ENCODE measurements at regions not wholly inside any gene's neighbourhood (a gene's known extent, or its start where the extent isn't known, plus 50 kb on each side); places are given as distances from the start of the nearest gene placed in this dataset.
A peak's percentile ranks its signal among the peaks of the same experiment; 100 is the strongest.
"Not testable (repeated sequence)": the region's sequence is repeated elsewhere in the genome, so short reads cannot be mapped to it uniquely, and the experiment has no call there.

DNA sequence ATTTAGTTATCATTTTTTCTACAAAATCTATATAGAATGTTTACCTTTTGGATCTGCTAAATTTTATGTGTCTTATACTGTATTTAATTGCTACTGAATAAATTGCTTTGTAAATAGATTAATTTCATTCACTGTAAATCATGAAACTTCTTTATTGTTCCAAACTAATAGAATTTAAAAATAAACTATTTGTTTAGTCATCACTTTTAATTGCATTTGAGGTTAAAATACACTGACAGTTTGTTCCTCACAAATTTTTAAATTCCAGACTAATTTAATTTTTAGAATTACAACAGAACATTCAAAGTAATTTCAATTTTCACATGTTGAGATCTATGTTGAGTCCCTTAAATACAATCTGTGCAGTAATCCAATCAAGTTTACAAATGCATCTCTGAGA lies 1633.2 kb upstream of the NUDT12 start:
- Histone ChIP-seq H3K56ac (ENCODE audit: low read length) (no peak overlapping the region), H3K23ac (ENCODE audit: low read length) (no peak overlapping the region), H3K4me2 (ENCODE audit: low read length) (no peak overlapping the region), H2BK15ac (replicated peaks; ENCODE audit: low read depth) (no peak overlapping the region), H3K36me3 (ENCODE audit: control insufficient read depth, insufficient read depth, low read length) (no peaks in the 10 kb centered on the region), H3K4ac (ENCODE audit: low read depth, low read length) (no peak overlapping the region), H4K8ac (ENCODE audit: low read depth, low read length) (no peak overlapping the region), H3K27me3 (ENCODE audit: insufficient read depth, low read length, poor library complexity) (no peaks in the 10 kb centered on the region), H3K4me1 (ENCODE audit: control insufficient read depth, low read depth, low read length) (no peaks in the 10 kb centered on the region), H4K5ac (ENCODE audit: low read length) (no peak overlapping the region), H3K4me3 (ENCODE audit: low read length) (no peak overlapping the region), H2AK5ac (ENCODE audit: low read length) (no peak overlapping the region), H3K79me1 (ENCODE audit: low read length) (no peaks in the 10 kb centered on the region), H3K18ac (ENCODE audit: low read length) (no peak overlapping the region), H3K27ac (ENCODE audit: low read depth, low read length) (no peak overlapping the region), H2BK5ac (ENCODE audit: low read length) (no peak overlapping the region), H2BK120ac (ENCODE audit: low read depth, low read length) (no peak overlapping the region), H3K79me2 (ENCODE audit: control insufficient read depth, insufficient read depth, low read length) (no peaks in the 10 kb centered on the region), H3K9ac (ENCODE audit: low read length) (no peak overlapping the region)
- no peak for DNase-seq

DNA sequence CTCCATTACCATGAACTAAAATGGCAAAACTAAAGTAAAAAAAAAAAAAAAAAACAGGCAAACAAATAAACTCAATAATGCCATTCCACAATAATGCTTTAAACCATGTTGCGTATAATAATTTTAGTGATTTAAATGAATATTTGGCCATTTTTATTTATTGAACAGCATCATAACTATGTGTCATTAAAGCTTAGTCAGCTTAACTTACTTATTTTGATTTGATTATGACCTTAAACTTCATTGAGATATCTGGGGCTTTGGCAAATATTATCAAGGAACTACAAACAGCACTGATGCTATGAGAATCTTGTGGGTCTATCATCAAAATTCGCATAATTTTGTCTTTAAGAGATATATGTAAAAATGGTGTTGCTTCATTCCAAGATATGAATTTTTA lies 1610.3 kb upstream of the NUDT12 start:
- no peak overlapping the region for H2BK5ac ChIP-seq (ENCODE audit: low read length)
- H4K5ac ChIP-seq (ENCODE audit: low read length), result no peak overlapping the region
- no peak overlapping the region for H3K27ac ChIP-seq (ENCODE audit: low read depth, low read length)
- H3K79me2 ChIP-seq (ENCODE audit: control insufficient read depth, insufficient read depth, low read length), result no peaks in the 10 kb centered on the region
- no peak overlapping the region for H3K9ac ChIP-seq (ENCODE audit: low read length)
- no peaks in the 10 kb centered on the region for H3K27me3 ChIP-seq (ENCODE audit: insufficient read depth, low read length, poor library complexity)
- no peak overlapping the region for H4K8ac ChIP-seq (ENCODE audit: low read depth, low read length)
- H3K18ac ChIP-seq (ENCODE audit: low read length), result no peak overlapping the region
- H3K79me1 ChIP-seq (ENCODE audit: low read length), result no peaks in the 10 kb centered on the region
- WGBS (ENCODE audit: extremely low coverage, insufficient coverage, low lambda C conversion rate), result no CpG with 5 or more reads among the region's 2 CpGs
- no peak for DNase-seq
- H2AK5ac ChIP-seq (ENCODE audit: low read length), result no peak overlapping the region
- no peak overlapping the region for H2BK15ac ChIP-seq (replicated peaks; ENCODE audit: low read depth)
- H3K4me3 ChIP-seq (ENCODE audit: low read length), result no peak overlapping the region
- H3K4ac ChIP-seq (ENCODE audit: low read depth, low read length), result no peak overlapping the region
- H3K23ac ChIP-seq (ENCODE audit: low read length), result no peak overlapping the region
- no peak overlapping the region for H3K4me2 ChIP-seq (ENCODE audit: low read length)
- no peak overlapping the region for H3K56ac ChIP-seq (ENCODE audit: low read length)
- no peaks in the 10 kb centered on the region for H3K4me1 ChIP-seq (ENCODE audit: control insufficient read depth, low read depth, low read length)
- no peak overlapping the region for H2BK120ac ChIP-seq (ENCODE audit: low read depth, low read length)
- no peaks in the 10 kb centered on the region for H3K36me3 ChIP-seq (ENCODE audit: control insufficient read depth, insufficient read depth, low read length)

GRCh38 chr5:105168806-105169205 lies 1606.2 kb upstream of the NUDT12 start:
- no peak overlapping the region for H3K56ac ChIP-seq (ENCODE audit: low read length)
- no peak overlapping the region for H2BK5ac ChIP-seq (ENCODE audit: low read length)
- no peak overlapping the region for H3K9ac ChIP-seq (ENCODE audit: low read length)
- H2BK120ac ChIP-seq (ENCODE audit: low read depth, low read length), result no peak overlapping the region
- H3K4me3 ChIP-seq (ENCODE audit: low read length), result no peak overlapping the region
- H3K4me1 ChIP-seq (ENCODE audit: control insufficient read depth, low read depth, low read length), result no peaks in the 10 kb centered on the region
- WGBS (ENCODE audit: extremely low coverage, insufficient coverage, low lambda C conversion rate), result no CpG with 5 or more reads among the region's 1 CpG
- no peak overlapping the region for H2AK5ac ChIP-seq (ENCODE audit: low read length)
- no peaks in the 10 kb centered on the region for H3K27me3 ChIP-seq (ENCODE audit: insufficient read depth, low read length, poor library complexity)
- H3K79me1 ChIP-seq (ENCODE audit: low read length), result no peaks in the 10 kb centered on the region
- H3K27ac ChIP-seq (ENCODE audit: low read depth, low read length), result no peak overlapping the region
- no peaks in the 10 kb centered on the region for H3K36me3 ChIP-seq (ENCODE audit: control insufficient read depth, insufficient read depth, low read length)
- no peak overlapping the region for H3K4me2 ChIP-seq (ENCODE audit: low read length)
- no peak overlapping the region for H3K4ac ChIP-seq (ENCODE audit: low read depth, low read length)
- no peak overlapping the region for H3K23ac ChIP-seq (ENCODE audit: low read length)
- H4K8ac ChIP-seq (ENCODE audit: low read depth, low read length), result no peak overlapping the region
- H3K79me2 ChIP-seq (ENCODE audit: control insufficient read depth, insufficient read depth, low read length), result no peaks in the 10 kb centered on the region
- no peak overlapping the region for H2BK15ac ChIP-seq (replicated peaks; ENCODE audit: low read depth)
- DNase-seq, result no peak
- H3K18ac ChIP-seq (ENCODE audit: low read length), result no peak overlapping the region
- H4K5ac ChIP-seq (ENCODE audit: low read length), result no peak overlapping the region

DNA sequence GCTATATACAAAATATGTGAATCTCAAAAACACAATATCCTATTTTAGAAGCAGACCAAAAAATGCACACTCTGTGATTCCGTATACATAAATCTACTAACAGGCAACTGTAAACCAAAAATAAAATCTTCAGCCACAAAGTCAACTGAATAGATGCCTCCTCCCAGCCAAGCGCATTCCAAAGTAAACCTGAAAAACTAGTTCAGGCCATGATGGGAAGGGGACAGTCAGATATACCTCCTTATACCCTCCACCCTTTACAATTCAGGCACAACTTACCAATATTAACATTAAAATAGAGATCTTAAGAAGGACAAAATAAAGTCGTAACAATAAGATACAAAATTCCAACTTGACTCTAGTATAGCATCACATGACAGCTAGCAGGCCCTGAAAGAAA lies 1604.5 kb upstream of the NUDT12 start:
- Histone ChIP-seq H2BK15ac (replicated peaks; ENCODE audit: low read depth) (no peak overlapping the region), H3K4me3 (ENCODE audit: low read length) (no peak overlapping the region), H3K36me3 (ENCODE audit: control insufficient read depth, insufficient read depth, low read length) (no peaks in the 10 kb centered on the region), H3K4me1 (ENCODE audit: control insufficient read depth, low read depth, low read length) (no peaks in the 10 kb centered on the region), H3K56ac (ENCODE audit: low read length) (no peak overlapping the region), H3K4ac (ENCODE audit: low read depth, low read length) (no peak overlapping the region), H3K18ac (ENCODE audit: low read length) (no peak overlapping the region), H2BK5ac (ENCODE audit: low read length) (no peak overlapping the region), H3K27ac (ENCODE audit: low read depth, low read length) (no peak overlapping the region), H3K23ac (ENCODE audit: low read length) (no peak overlapping the region), H3K79me2 (ENCODE audit: control insufficient read depth, insufficient read depth, low read length) (no peaks in the 10 kb centered on the region), H4K5ac (ENCODE audit: low read length) (no peak overlapping the region), H4K8ac (ENCODE audit: low read depth, low read length) (no peak overlapping the region), H3K79me1 (ENCODE audit: low read length) (no peaks in the 10 kb centered on the region), H3K4me2 (ENCODE audit: low read length) (no peak overlapping the region), H2BK120ac (ENCODE audit: low read depth, low read length) (no peak overlapping the region), H3K9ac (ENCODE audit: low read length) (no peak overlapping the region), H2AK5ac (ENCODE audit: low read length) (no peak overlapping the region), H3K27me3 (ENCODE audit: insufficient read depth, low read length, poor library complexity) (no peaks in the 10 kb centered on the region)
- peak; percentile 7 for DNase-seq
- WGBS (ENCODE audit: extremely low coverage, insufficient coverage, low lambda C conversion rate), result no CpG with 5 or more reads among the region's 3 CpGs

- H4K8ac ChIP-seq (ENCODE audit: low read depth, low read length), result no peak overlapping the region
- no peak overlapping the region for H2BK5ac ChIP-seq (ENCODE audit: low read length)
- H3K23ac ChIP-seq (ENCODE audit: low read length), result no peak overlapping the region
- no peak overlapping the region for H2BK120ac ChIP-seq (ENCODE audit: low read depth, low read length)
- H3K27me3 ChIP-seq (ENCODE audit: insufficient read depth, low read length, poor library complexity), result no peaks in the 10 kb centered on the region
- H3K9ac ChIP-seq (ENCODE audit: low read length), result no peak overlapping the region
- H3K27ac ChIP-seq (ENCODE audit: low read depth, low read length), result no peak overlapping the region
- no peak overlapping the region for H3K18ac ChIP-seq (ENCODE audit: low read length)
- H3K79me1 ChIP-seq (ENCODE audit: low read length), result no peaks in the 10 kb centered on the region
- no peak overlapping the region for H3K4me2 ChIP-seq (ENCODE audit: low read length)
- H3K4me3 ChIP-seq (ENCODE audit: low read length), result no peak overlapping the region
- no peak overlapping the region for H2BK15ac ChIP-seq (replicated peaks; ENCODE audit: low read depth)
- no peak overlapping the region for H2AK5ac ChIP-seq (ENCODE audit: low read length)
- no peaks in the 10 kb centered on the region for H3K4me1 ChIP-seq (ENCODE audit: control insufficient read depth, low read depth, low read length)
- no peaks in the 10 kb centered on the region for H3K79me2 ChIP-seq (ENCODE audit: control insufficient read depth, insufficient read depth, low read length)
- DNase-seq, result no peak
- no peak overlapping the region for H4K5ac ChIP-seq (ENCODE audit: low read length)
- H3K56ac ChIP-seq (ENCODE audit: low read length), result no peak overlapping the region
- no peaks in the 10 kb centered on the region for H3K36me3 ChIP-seq (ENCODE audit: control insufficient read depth, insufficient read depth, low read length)
- no peak overlapping the region for H3K4ac ChIP-seq (ENCODE audit: low read depth, low read length)
Measured at GRCh38 chr5:105163547-105163946, 1601.0 kb upstream of the NUDT12 start.

DNA sequence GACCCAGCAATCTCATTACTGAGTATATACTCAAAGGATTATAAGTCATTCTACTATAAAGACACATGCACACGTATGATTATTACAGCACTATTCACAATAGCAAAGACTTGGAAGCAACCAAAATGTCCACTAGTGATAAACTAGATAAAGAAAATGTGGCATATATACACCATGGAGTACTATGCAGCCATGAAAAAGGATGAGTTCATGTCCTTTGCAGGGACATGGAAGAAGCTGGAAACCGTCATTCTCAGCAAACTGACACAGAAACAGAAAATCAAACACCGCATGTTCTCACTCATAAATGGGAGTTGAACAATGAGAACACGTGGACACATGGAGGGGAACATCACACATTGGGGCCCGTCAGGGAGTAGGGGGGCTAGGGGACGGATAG lies 1600.0 kb upstream of the NUDT12 start:
- H2BK15ac ChIP-seq (replicated peaks; ENCODE audit: low read depth); H4K5ac ChIP-seq (ENCODE audit: low read length); H4K8ac ChIP-seq (ENCODE audit: low read depth, low read length); H3K79me2 ChIP-seq (ENCODE audit: control insufficient read depth, insufficient read depth, low read length); H3K4me1 ChIP-seq (ENCODE audit: control insufficient read depth, low read depth, low read length); H3K23ac ChIP-seq (ENCODE audit: low read length); H3K4ac ChIP-seq (ENCODE audit: low read depth, low read length); H3K4me2 ChIP-seq (ENCODE audit: low read length); H3K9ac ChIP-seq (ENCODE audit: low read length); H2BK120ac ChIP-seq (ENCODE audit: low read depth, low read length); H3K79me1 ChIP-seq (ENCODE audit: low read length); H2AK5ac ChIP-seq (ENCODE audit: low read length); H3K18ac ChIP-seq (ENCODE audit: low read length); H3K27me3 ChIP-seq (ENCODE audit: insufficient read depth, low read length, poor library complexity); H3K36me3 ChIP-seq (ENCODE audit: control insufficient read depth, insufficient read depth, low read length); H3K27ac ChIP-seq (ENCODE audit: low read depth, low read length); H3K56ac ChIP-seq (ENCODE audit: low read length); H2BK5ac ChIP-seq (ENCODE audit: low read length); DNase-seq; H3K4me3 ChIP-seq (ENCODE audit: low read length): not testable (repeated sequence)
- WGBS (ENCODE audit: extremely low coverage, insufficient coverage, low lambda C conversion rate), result no CpG with 5 or more reads among the region's 6 CpGs
